ENCODE measurements at regions not wholly inside any gene's neighbourhood (a gene's known extent, or its start where the extent isn't known, plus 50 kb on each side); places are given as distances from the start of the nearest gene placed in this dataset.

DNA sequence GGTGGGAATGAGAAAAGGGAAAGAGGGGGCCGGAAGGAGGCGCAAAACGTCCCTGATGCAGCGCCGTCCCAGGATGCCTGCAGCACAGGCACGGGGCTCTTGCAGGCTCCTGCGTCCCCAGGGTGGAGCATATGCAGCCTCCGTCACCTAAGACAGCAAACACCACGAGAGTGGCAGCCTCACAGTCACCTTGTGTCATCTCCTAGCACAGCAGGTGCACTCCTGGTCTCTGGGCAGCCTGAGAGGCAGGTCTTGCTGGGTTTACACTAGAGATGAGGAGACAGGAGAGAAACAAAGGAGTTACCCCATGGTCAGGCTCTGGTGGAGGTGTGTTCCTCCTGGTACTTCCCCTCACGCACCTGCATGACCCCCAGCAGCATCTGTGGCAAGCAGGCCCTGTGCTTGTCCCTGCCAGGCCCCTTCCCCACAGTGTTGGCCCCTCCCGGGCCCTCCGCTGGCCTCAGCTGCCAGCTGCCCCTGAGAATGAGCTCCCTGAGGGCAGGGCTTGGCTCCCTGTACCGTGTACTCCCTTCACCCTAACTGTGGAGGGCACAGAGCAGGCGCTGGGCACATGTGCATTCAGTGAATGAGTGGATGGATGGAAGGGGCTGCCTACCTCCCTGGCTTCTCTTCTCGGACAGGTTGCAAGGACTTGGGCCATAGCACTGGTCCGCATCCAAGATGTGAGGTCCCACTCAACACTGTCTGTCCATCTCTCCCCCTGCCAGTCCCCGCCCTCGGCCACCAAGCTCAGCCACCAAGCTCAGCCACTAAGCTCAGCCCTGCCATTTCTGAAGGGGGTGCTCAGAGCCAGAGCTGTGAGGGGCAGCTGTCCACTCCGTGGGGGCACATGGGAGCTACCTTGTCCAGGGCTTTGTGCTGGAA, 988.6 kb downstream of the BRD1 start:
- Histone ChIP-seq H3K27ac (ENCODE audit: extremely low read length, insufficient read depth, low read length) (no peak overlapping the region), H3K4me1 (ENCODE audit: insufficient read depth, low read length) (no peaks in the 10 kb centered on the region), H4K20me1 (ENCODE audit: insufficient read depth, low read length) (no peaks in the 10 kb centered on the region), H3K79me2 (ENCODE audit: insufficient read depth, low read length) (no peaks in the 10 kb centered on the region), H3K4me2 (ENCODE audit: low read depth, low read length) (no peak overlapping the region), H3K4me3 (replicated peaks in 1 of 3; ENCODE audit: insufficient read depth in 1 of 3, low read depth in 2 of 3, low read length in 3 of 3) (no peak overlapping the region), H3K27me3 (ENCODE audit: control insufficient read depth in 1 of 2, insufficient read depth in 2 of 2, low read length in 2 of 2) (peaks cover 3% of the 10 kb centered on the region in 2 experiments; a peak in 3 of 5 replicates), H2AFZ (ENCODE audit: low read length) (no peak overlapping the region), H3K9me3 (ENCODE audit: low read length) (no peaks in the 10 kb centered on the region), H3K9ac (ENCODE audit: insufficient read depth, low read depth, low read length) (no peak overlapping the region), H3K36me3 (replicated peaks in 1 of 2; ENCODE audit: control insufficient read depth in 1 of 2, insufficient read depth in 2 of 2, low read length in 2 of 2) (no peaks in the 10 kb centered on the region)
- intact Hi-C loops (cut with micrococcal nuclease; ENCODE audit: unreplicated experiment) = no loop called here
- POLR2A ChIA-PET = no interaction called here
- CTCF ChIA-PET (ENCODE audit: low intra/inter-chr PET ratio, low total read pairs) = no interaction called here
- no TSS peak for BruUV-seq (replicated peaks)
- FAIRE-seq (no peak), ATAC-seq (no peak), DNase-seq (ENCODE audit: low spot score) (no peak)
- in situ Hi-C loops (cut with HindIII; ENCODE audit: extremely low pct_ligation_motif_present, low pct_unique_long_range_greater_than_20kb) = no loop called here
- WGBS (ENCODE audit: low lambda C conversion rate) = 25% methylated on average over 12 of the region's 19 CpGs
- TF ChIP-seq ZEB1 (IDR thresholded peaks at IDR 0.05; ENCODE audit: insufficient replicate concordance, low read depth) (no peak), BCL6 (CRISPR knock-in tag; IDR thresholded peaks at IDR 0.05) (no peak), ZNF20 (CRISPR knock-in tag; IDR thresholded peaks at IDR 0.05) (no peak), JUND (CRISPR knock-in tag; IDR thresholded peaks at IDR 0.05) (no peak), ZNF292 (CRISPR knock-in tag; IDR thresholded peaks at IDR 0.05; ENCODE audit: borderline replicate concordance, low read depth) (no peak), ZNF616 (CRISPR knock-in tag; IDR thresholded peaks at IDR 0.05; ENCODE audit: low read depth) (no peak), ZNF777 (CRISPR knock-in tag; IDR thresholded peaks at IDR 0.05) (no peak), ZFP36 (IDR thresholded peaks at IDR 0.05; ENCODE audit: borderline replicate concordance, low read depth, low read length, partially characterized antibody) (no peak), GATA4 (IDR thresholded peaks at IDR 0.05; ENCODE audit: borderline replicate concordance, low read depth) (no peak), BRD4 (CRISPR knock-in tag; IDR thresholded peaks at IDR 0.05) (no peak), SMAD3 (CRISPR knock-in tag; IDR thresholded peaks at IDR 0.05) (no peak), KLF11 (CRISPR knock-in tag; IDR thresholded peaks at IDR 0.05) (no peak), PCBP2 (optimal IDR thresholded peaks at IDR 0.05; ENCODE audit: low read depth, low read length, poor library complexity, severe bottlenecking) (no peak)
- TF ChIP-seq, protein P1, sequence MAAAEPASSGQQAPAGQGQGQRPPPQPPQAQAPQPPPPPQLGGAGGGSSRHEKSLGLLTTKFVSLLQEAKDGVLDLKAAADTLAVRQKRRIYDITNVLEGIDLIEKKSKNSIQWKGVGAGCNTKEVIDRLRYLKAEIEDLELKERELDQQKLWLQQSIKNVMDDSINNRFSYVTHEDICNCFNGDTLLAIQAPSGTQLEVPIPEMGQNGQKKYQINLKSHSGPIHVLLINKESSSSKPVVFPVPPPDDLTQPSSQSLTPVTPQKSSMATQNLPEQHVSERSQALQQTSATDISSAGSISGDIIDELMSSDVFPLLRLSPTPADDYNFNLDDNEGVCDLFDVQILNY (CRISPR knock-in tag; conservative IDR thresholded peaks at IDR 0.05) = no peak
- TF ChIP-seq, protein P2, sequence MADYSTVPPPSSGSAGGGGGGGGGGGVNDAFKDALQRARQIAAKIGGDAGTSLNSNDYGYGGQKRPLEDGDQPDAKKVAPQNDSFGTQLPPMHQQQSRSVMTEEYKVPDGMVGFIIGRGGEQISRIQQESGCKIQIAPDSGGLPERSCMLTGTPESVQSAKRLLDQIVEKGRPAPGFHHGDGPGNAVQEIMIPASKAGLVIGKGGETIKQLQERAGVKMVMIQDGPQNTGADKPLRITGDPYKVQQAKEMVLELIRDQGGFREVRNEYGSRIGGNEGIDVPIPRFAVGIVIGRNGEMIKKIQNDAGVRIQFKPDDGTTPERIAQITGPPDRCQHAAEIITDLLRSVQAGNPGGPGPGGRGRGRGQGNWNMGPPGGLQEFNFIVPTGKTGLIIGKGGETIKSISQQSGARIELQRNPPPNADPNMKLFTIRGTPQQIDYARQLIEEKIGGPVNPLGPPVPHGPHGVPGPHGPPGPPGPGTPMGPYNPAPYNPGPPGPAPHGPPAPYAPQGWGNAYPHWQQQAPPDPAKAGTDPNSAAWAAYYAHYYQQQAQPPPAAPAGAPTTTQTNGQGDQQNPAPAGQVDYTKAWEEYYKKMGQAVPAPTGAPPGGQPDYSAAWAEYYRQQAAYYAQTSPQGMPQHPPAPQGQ (CRISPR knock-in tag; IDR thresholded peaks at IDR 0.05; ENCODE audit: borderline replicate concordance) = no peak
- TF ChIP-seq, protein P3, sequence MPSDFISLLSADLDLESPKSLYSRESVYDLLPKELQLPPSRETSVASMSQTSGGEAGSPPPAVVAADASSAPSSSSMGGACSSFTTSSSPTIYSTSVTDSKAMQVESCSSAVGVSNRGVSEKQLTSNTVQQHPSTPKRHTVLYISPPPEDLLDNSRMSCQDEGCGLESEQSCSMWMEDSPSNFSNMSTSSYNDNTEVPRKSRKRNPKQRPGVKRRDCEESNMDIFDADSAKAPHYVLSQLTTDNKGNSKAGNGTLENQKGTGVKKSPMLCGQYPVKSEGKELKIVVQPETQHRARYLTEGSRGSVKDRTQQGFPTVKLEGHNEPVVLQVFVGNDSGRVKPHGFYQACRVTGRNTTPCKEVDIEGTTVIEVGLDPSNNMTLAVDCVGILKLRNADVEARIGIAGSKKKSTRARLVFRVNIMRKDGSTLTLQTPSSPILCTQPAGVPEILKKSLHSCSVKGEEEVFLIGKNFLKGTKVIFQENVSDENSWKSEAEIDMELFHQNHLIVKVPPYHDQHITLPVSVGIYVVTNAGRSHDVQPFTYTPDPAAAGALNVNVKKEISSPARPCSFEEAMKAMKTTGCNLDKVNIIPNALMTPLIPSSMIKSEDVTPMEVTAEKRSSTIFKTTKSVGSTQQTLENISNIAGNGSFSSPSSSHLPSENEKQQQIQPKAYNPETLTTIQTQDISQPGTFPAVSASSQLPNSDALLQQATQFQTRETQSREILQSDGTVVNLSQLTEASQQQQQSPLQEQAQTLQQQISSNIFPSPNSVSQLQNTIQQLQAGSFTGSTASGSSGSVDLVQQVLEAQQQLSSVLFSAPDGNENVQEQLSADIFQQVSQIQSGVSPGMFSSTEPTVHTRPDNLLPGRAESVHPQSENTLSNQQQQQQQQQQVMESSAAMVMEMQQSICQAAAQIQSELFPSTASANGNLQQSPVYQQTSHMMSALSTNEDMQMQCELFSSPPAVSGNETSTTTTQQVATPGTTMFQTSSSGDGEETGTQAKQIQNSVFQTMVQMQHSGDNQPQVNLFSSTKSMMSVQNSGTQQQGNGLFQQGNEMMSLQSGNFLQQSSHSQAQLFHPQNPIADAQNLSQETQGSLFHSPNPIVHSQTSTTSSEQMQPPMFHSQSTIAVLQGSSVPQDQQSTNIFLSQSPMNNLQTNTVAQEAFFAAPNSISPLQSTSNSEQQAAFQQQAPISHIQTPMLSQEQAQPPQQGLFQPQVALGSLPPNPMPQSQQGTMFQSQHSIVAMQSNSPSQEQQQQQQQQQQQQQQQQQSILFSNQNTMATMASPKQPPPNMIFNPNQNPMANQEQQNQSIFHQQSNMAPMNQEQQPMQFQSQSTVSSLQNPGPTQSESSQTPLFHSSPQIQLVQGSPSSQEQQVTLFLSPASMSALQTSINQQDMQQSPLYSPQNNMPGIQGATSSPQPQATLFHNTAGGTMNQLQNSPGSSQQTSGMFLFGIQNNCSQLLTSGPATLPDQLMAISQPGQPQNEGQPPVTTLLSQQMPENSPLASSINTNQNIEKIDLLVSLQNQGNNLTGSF (CRISPR knock-in tag; IDR thresholded peaks at IDR 0.05) = no peak

All from HepG2 (cell line).